CD4-positive, CD25-positive, alpha-beta regulatory T cell (primary cell): ENCODE measurements at regions not wholly inside any gene's neighbourhood (a gene's known extent, or its start where the extent isn't known, plus 50 kb on each side); places are given as distances from the start of the nearest gene placed in this dataset.

Experiments
- ATAC-seq, 2 donors: fragments of 150-1000 bp; cut with Tn5 transposase; one replicate each; pipeline ENCODE4 v1.10.0; 2021; ENCODE audit warnings: low read depth in 2 of 2, moderate number of reproducible peaks in 2 of 2, moderate library complexity in 1 of 2
- DNase-seq, 3 donors: peaks; one replicate each; pipeline versions ENCODE4 v3.0.0 to v3.0.0-alpha.2; 2012 to 2022; ENCODE audit warnings: mixed read lengths in 1 of 3
- H3K27ac ChIP-seq: one replicate; pipeline ENCODE4 v1.7.0; 2013; ENCODE audit warnings: mild to moderate bottlenecking, low read length; ENCODE audit not compliant: insufficient read depth, poor library complexity, severe bottlenecking
- H3K27me3 ChIP-seq: one replicate; pipeline ENCODE4 v1.7.0; 2013; ENCODE audit warnings: low read length; ENCODE audit not compliant: control insufficient read depth, insufficient read depth
- H3K36me3 ChIP-seq: one replicate; pipeline ENCODE4 v1.7.0; 2013; ENCODE audit warnings: mild to moderate bottlenecking, low read length, moderate library complexity; ENCODE audit not compliant: control insufficient read depth, insufficient read depth
- H3K4me1 ChIP-seq: 2 replicates; pipeline ENCODE4 v1.7.0; 2013; ENCODE audit warnings: mild to moderate bottlenecking, low read length; ENCODE audit not compliant: insufficient read depth, control insufficient read depth, poor library complexity, severe bottlenecking
- H3K4me3 ChIP-seq: one replicate; pipeline ENCODE4 v1.7.0; 2013; ENCODE audit warnings: low read depth, mild to moderate bottlenecking, low read length, moderate library complexity
- H3K9me3 ChIP-seq, 2 experiments: 1 replicate in 1 of 2; 2 replicates in 1 of 2; pipeline ENCODE4 v1.7.0; 2013; ENCODE audit warnings: low read length in 2 of 2, mild to moderate bottlenecking in 1 of 2, moderate library complexity in 1 of 2; ENCODE audit not compliant: control insufficient read depth in 2 of 2
- H3K27ac Mint-ChIP-seq, 3 donors: one replicate each; pipeline ENCODE4 v1.8.0; 2020 to 2022; ENCODE audit warnings: mild to moderate bottlenecking in 3 of 3, mixed read lengths in 3 of 3, moderate library complexity in 2 of 3
- H3K27me3 Mint-ChIP-seq: one replicate; pipeline ENCODE4 v1.8.0; 2022; ENCODE audit warnings: mild to moderate bottlenecking, mixed read lengths
- H3K36me3 Mint-ChIP-seq: one replicate; pipeline ENCODE4 v1.8.0; 2020; ENCODE audit warnings: mixed read lengths
- H3K4me1 Mint-ChIP-seq, 4 donors: one replicate each; pipeline ENCODE4 v1.8.0; 2020 to 2022; ENCODE audit warnings: mixed read lengths in 4 of 4, mild to moderate bottlenecking in 1 of 4
- H3K4me3 Mint-ChIP-seq, 4 donors: one replicate each; pipeline ENCODE4 v1.8.0; 2020 to 2022; ENCODE audit warnings: mild to moderate bottlenecking in 4 of 4, mixed read lengths in 4 of 4, moderate library complexity in 3 of 4
- H3K9me3 Mint-ChIP-seq, 7 donors: one replicate each; pipeline ENCODE4 v1.8.0; 2020 to 2022; ENCODE audit warnings: mixed read lengths in 7 of 7, mild to moderate bottlenecking in 3 of 7, moderate library complexity in 2 of 7

DNA sequence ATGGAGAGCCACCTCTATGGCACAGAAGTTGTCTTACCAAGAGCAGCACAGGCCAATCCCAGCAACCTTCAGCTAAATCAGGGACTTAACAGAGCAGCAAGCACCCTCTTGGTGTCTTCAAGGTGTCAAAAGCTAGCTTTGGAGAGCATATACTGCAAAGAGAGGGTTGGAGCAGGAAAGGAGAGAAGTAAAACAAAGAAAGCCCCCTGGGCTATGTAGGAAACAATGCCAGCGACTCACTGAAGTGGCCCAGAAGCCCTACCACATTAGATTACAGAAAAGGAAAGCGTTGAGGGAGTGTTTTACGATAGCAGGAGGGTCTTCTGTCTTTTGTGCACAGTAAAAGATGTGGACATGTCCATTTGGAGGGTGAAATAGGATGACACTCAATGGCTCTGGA is 233.4 kb downstream of the MREG start:
- no peak overlapping the region for H3K27ac Mint-ChIP-seq

DNA sequence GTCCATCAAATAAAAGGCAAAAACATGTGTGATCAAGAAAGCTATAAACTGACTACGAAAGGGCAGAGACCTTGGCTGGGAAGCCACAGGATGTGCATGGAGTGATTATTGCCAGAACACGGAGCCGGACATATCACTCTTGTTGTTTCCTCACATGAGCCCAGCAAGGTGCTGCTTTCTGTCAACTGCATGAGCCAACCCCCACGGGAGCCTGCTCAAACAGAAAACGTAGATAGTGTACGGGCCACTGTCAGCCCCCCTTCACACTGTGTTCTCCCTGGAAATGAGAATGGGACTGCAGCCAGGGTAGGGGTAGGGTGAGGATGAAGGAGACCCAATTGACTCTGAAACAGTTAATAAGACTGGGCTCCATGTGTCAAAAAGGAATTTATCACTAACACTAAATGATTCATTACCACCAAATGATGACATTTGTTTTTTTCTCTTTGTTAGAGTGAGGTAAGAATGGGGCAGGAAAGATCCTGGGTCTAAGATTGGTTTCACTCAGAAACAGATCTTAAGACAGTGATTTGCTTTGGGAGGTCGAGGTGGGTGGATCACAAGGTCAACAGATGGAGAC is 235.8 kb downstream of the MREG start:
- Mint-ChIP-seq H3K27me3 (no peaks in the 10 kb centered on the region), H3K4me3 (no peak overlapping the region), H3K4me1 (no peaks in the 10 kb centered on the region), H3K27ac (no peak overlapping the region), H3K36me3 (no peaks in the 10 kb centered on the region), H3K9me3 (peaks cover 0 to 3% (median 0%) of the 10 kb centered on the region in 7 donors)
- H3K4me1 ChIP-seq = no peaks in the 10 kb centered on the region
- no peak for DNase-seq
- no peak overlapping the region for H3K4me3 ChIP-seq
- H3K27ac ChIP-seq = no peak overlapping the region
- ATAC-seq = no peak
- no peaks in the 10 kb centered on the region for H3K9me3 ChIP-seq
- no peaks in the 10 kb centered on the region for H3K36me3 ChIP-seq
- H3K27me3 ChIP-seq = no peaks in the 10 kb centered on the region

More for the DNA sequence above, 233.4 kb downstream of the MREG start:
- H3K4me1 Mint-ChIP-seq = no peaks in the 10 kb centered on the region
- Histone ChIP-seq H3K36me3 (no peaks in the 10 kb centered on the region), H3K4me1 (no peaks in the 10 kb centered on the region), H3K27me3 (no peaks in the 10 kb centered on the region), H3K27ac (no peak overlapping the region), H3K9me3 (no peaks in the 10 kb centered on the region), H3K4me3 (no peak overlapping the region)
- no peak for DNase-seq
- peaks cover 0 to 3% (median 0%) of the 10 kb centered on the region in 7 donors for H3K9me3 Mint-ChIP-seq
- H3K27me3 Mint-ChIP-seq = no peaks in the 10 kb centered on the region
- no peak for ATAC-seq
- no peaks in the 10 kb centered on the region for H3K36me3 Mint-ChIP-seq
- H3K4me3 Mint-ChIP-seq = no peak overlapping the region

DNA sequence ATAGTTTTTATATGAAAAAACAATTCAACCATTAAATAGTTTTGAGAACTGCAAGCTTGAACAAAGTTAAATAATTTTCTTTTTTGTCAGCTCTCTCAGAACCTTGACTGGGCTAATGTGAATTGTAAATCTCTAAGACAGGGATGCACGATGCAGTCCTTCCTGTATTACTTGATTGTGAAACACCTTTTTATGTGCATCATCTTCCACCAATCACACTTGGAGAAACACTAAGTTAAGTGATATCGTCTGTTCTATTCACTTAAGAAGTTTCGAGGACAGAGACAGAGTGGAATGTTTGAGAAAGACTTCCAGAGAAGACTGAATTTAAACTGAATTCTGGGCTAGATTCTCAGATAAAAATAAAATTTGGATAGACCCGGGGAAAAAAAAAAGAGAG is 238.2 kb downstream of the MREG start:
- Mint-ChIP-seq H3K4me3 (no peak overlapping the region), H3K9me3 (peaks cover 0 to 3% (median 0%) of the 10 kb centered on the region in 7 donors), H3K27me3 (no peaks in the 10 kb centered on the region), H3K4me1 (no peaks in the 10 kb centered on the region), H3K27ac (no peak overlapping the region), H3K36me3 (no peaks in the 10 kb centered on the region)
- ATAC-seq (no peak), DNase-seq (no peak)
- H3K27ac ChIP-seq = no peak overlapping the region
- H3K4me3 ChIP-seq = no peak overlapping the region
- H3K36me3 ChIP-seq = no peaks in the 10 kb centered on the region
- no peaks in the 10 kb centered on the region for H3K9me3 ChIP-seq
- no peaks in the 10 kb centered on the region for H3K4me1 ChIP-seq
- H3K27me3 ChIP-seq = no peaks in the 10 kb centered on the region

DNA sequence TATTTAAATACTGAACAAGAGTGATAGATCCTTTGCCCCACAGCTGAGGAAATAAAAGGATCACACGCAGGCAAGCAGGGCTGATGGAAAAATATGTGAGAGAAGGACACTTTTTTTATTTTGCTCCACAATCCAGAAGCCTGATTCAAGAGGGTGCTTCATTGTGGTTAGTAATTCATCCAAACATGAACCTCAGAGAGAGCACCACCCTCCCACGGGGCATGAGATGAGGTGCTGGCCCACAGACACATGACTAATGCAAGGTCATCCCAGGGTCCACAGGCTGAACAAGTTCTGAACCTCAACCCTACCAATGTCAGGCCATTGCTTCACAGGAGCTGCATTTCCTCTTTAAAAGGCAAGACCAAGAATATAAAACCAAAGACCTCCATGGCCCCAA is 239.6 kb downstream of the MREG start:
- H3K9me3 Mint-ChIP-seq = peaks cover 0 to 3% (median 0%) of the 10 kb centered on the region in 7 donors

DNA sequence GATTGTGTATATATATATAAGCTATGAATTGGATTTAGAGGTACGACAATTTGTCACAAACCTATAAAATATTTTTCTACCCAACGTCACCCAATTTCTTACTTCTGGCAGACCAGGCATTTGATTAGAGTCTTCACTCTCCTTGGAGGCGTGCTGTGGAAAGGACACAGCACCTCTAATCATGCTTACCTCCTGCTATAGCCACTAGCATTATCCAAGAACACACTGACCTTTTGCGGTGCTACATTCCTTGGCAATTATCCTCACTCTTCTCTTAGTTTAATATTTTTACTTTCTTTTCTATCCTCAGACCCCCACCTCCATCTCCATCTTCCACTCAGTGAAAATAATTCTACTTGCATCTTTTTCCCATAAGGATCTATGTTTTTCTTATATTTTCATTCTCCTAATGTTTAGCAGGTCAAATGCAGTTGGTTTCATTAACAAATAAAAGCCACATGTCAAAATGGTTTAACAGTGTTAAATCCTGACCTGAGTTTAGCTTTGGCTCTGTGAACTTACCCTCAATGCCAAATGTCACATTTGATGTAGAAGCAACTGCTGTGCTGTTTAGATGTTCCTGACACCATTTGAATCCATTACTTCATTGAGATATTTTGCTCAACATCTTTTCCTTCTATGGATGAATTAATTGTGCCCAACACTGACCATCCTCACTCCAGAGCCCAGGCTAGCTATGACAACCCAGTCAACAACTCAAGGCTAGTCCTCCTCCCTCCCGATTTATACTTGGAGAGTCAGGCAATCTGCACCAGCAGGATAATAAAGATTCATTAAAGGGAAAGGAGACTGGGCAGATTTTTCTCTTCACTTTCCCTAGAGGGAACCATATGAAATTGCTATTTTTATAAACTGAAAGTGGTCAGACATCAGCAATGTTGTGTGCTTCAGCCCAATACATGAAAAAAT is 240.5 kb downstream of the MREG start:
- Histone ChIP-seq H3K27me3 (no peaks in the 10 kb centered on the region), H3K36me3 (no peaks in the 10 kb centered on the region), H3K4me1 (no peaks in the 10 kb centered on the region), H3K27ac (no peak overlapping the region), H3K9me3 (no peaks in the 10 kb centered on the region), H3K4me3 (no peak overlapping the region)
- DNase-seq (no peak), ATAC-seq (no peak)
- Mint-ChIP-seq H3K9me3 (peaks cover 0 to 3% (median 0%) of the 10 kb centered on the region in 7 donors), H3K4me3 (no peak overlapping the region), H3K4me1 (no peaks in the 10 kb centered on the region), H3K27me3 (no peaks in the 10 kb centered on the region), H3K27ac (no peak overlapping the region), H3K36me3 (no peaks in the 10 kb centered on the region)

More for the DNA sequence above, 239.6 kb downstream of the MREG start:
- no peak overlapping the region for H3K27ac ChIP-seq
- DNase-seq = no peak
- H3K27me3 ChIP-seq = no peaks in the 10 kb centered on the region
- Mint-ChIP-seq H3K27me3 (no peaks in the 10 kb centered on the region), H3K4me1 (no peaks in the 10 kb centered on the region), H3K27ac (no peak overlapping the region), H3K4me3 (no peak overlapping the region), H3K36me3 (no peaks in the 10 kb centered on the region)
- H3K4me1 ChIP-seq = no peaks in the 10 kb centered on the region
- no peak overlapping the region for H3K4me3 ChIP-seq
- H3K36me3 ChIP-seq = no peaks in the 10 kb centered on the region
- ATAC-seq = no peak
- no peaks in the 10 kb centered on the region for H3K9me3 ChIP-seq

DNA sequence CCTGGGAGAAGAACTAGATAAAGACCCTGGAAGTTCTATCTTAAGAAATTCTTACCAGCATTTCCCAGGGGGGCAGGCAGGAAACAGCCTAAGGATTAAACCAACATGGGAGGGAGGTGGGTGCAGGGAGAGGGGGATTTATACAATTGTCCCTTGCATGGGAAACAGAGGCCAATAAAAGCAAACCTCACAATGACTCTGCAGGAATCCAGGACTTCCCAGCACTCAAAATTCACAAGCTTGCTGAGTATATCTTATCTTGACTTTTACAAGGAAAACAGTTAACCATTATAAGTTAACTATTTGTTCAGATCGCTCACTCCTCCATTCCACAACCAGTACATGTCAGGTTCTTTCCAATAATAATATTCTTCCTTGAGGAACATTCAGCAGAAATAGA is 241.3 kb downstream of the MREG start:
- Histone ChIP-seq H3K4me1 (no peaks in the 10 kb centered on the region), H3K36me3 (no peaks in the 10 kb centered on the region), H3K27me3 (no peaks in the 10 kb centered on the region), H3K9me3 (no peaks in the 10 kb centered on the region), H3K27ac (no peak overlapping the region), H3K4me3 (no peak overlapping the region)
- peaks cover 0 to 8% (median 0%) of the 10 kb centered on the region in 7 donors for H3K9me3 Mint-ChIP-seq
- no peak for DNase-seq
- ATAC-seq = no peak
- H3K27me3 Mint-ChIP-seq = no peaks in the 10 kb centered on the region
- H3K27ac Mint-ChIP-seq = no peak overlapping the region
- no peaks in the 10 kb centered on the region for H3K36me3 Mint-ChIP-seq
- H3K4me1 Mint-ChIP-seq = no peaks in the 10 kb centered on the region
- H3K4me3 Mint-ChIP-seq = no peak overlapping the region

DNA sequence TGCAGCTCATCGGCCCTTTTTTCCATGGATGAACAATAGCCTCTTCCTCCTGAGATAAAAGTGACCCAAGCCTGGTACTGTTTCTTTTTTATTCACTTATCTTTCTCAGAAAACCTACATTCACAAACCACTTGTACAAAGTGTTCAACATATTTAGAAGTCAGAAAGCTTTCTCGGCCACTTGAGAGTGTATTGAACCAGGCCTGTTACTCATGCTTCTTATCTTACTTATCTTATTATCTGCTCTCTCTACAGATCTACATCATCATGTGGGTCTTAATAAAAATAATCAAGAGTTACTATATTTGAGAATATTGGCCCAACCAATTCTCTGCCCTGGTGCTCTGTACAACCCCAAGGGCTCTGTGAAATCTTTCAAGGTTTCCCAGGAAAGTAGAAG is 242.1 kb downstream of the MREG start:
- Mint-ChIP-seq H3K27ac (no peak overlapping the region), H3K4me3 (no peak overlapping the region), H3K4me1 (no peaks in the 10 kb centered on the region), H3K36me3 (no peaks in the 10 kb centered on the region), H3K9me3 (peaks cover 0 to 8% (median 0%) of the 10 kb centered on the region in 7 donors), H3K27me3 (no peaks in the 10 kb centered on the region)
- ATAC-seq (no peak), DNase-seq (no peak)
- no peak overlapping the region for H3K4me3 ChIP-seq
- H3K27ac ChIP-seq = no peak overlapping the region
- H3K4me1 ChIP-seq = no peaks in the 10 kb centered on the region
- no peaks in the 10 kb centered on the region for H3K9me3 ChIP-seq
- no peaks in the 10 kb centered on the region for H3K36me3 ChIP-seq
- H3K27me3 ChIP-seq = no peaks in the 10 kb centered on the region

DNA sequence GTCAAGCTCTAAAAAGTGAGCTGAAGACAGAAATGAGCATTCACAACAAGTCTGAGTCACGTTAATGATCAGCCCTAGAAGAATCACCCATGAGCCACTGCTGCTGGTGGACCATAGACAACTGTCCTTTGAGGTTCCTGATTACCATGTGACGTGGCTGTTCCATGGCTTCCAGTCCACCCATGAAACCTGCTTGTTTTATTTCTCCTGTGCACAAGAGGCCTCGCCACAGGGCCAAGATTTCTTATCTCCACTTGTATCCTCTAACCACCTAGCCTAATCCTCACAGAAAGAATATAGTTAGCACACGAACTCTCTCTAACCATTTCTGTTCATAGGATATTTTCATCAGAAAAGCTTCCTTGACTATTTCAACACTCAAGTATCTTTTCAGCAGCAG is 242.7 kb downstream of the MREG start:
- Mint-ChIP-seq H3K27me3 (peaks cover 4% of the 10 kb centered on the region), H3K36me3 (no peaks in the 10 kb centered on the region), H3K4me1 (no peaks in the 10 kb centered on the region), H3K4me3 (no peak overlapping the region), H3K27ac (no peak overlapping the region), H3K9me3 (peaks cover 0 to 5% (median 0%) of the 10 kb centered on the region in 7 donors)
- Histone ChIP-seq H3K9me3 (no peaks in the 10 kb centered on the region), H3K27me3 (no peaks in the 10 kb centered on the region), H3K4me3 (no peak overlapping the region), H3K27ac (no peak overlapping the region), H3K4me1 (no peaks in the 10 kb centered on the region), H3K36me3 (no peaks in the 10 kb centered on the region)
- DNase-seq (no peak), ATAC-seq (no peak)
